ENCODE measurements at regions not wholly inside any gene's neighbourhood (a gene's known extent, or its start where the extent isn't known, plus 50 kb on each side); places are given as distances from the start of the nearest gene placed in this dataset.

GRCh38 chr2:67008155-67008554, 389.0 kb upstream of the ETAA1 start:
- H2AFZ ChIP-seq (ENCODE audit: low read length) = no peak overlapping the region
- TF ChIP-seq EZH2phosphoT487 (IDR thresholded peaks at IDR 0.05; ENCODE audit: low read length) = no peak
- TF ChIP-seq, protein P1, sequence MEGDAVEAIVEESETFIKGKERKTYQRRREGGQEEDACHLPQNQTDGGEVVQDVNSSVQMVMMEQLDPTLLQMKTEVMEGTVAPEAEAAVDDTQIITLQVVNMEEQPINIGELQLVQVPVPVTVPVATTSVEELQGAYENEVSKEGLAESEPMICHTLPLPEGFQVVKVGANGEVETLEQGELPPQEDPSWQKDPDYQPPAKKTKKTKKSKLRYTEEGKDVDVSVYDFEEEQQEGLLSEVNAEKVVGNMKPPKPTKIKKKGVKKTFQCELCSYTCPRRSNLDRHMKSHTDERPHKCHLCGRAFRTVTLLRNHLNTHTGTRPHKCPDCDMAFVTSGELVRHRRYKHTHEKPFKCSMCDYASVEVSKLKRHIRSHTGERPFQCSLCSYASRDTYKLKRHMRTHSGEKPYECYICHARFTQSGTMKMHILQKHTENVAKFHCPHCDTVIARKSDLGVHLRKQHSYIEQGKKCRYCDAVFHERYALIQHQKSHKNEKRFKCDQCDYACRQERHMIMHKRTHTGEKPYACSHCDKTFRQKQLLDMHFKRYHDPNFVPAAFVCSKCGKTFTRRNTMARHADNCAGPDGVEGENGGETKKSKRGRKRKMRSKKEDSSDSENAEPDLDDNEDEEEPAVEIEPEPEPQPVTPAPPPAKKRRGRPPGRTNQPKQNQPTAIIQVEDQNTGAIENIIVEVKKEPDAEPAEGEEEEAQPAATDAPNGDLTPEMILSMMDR (IDR thresholded peaks at IDR 0.05; ENCODE audit: low read length) = no peak
- TF ChIP-seq EZH2 (optimal IDR thresholded peaks at IDR 0.05; ENCODE audit: low read depth, low read length) = no peak
- H3K4me1 ChIP-seq (ENCODE audit: low read length) = no peaks in the 10 kb centered on the region
- H3K4me2 ChIP-seq (ENCODE audit: low read depth, low read length) = no peak overlapping the region
- no peak overlapping the region for H3K9ac ChIP-seq (ENCODE audit: low read length)
- no peaks in the 10 kb centered on the region for H3K9me2 ChIP-seq (replicated peaks; ENCODE audit: insufficient read depth, low read length)
- no peak overlapping the region for H3K4me3 ChIP-seq (ENCODE audit: low read length)
- no peak overlapping the region for H3K27ac ChIP-seq (ENCODE audit: low read length)
- no peaks in the 10 kb centered on the region for H3K9me3 ChIP-seq (replicated peaks; ENCODE audit: insufficient read depth, low read length)
- no peak for DNase-seq
- no peaks in the 10 kb centered on the region for H4K20me1 ChIP-seq (ENCODE audit: insufficient read depth, low read length)
- H3K36me3 ChIP-seq (replicated peaks; ENCODE audit: insufficient read depth, low read length) = no peaks in the 10 kb centered on the region
- H3K27me3 ChIP-seq (replicated peaks; ENCODE audit: insufficient read depth, low read length) = no peaks in the 10 kb centered on the region
- no peaks in the 10 kb centered on the region for H3K79me2 ChIP-seq (ENCODE audit: low read length)
- no peaks in the 10 kb centered on the region for H3F3A ChIP-seq (ENCODE audit: insufficient read depth, low read length)

DNA sequence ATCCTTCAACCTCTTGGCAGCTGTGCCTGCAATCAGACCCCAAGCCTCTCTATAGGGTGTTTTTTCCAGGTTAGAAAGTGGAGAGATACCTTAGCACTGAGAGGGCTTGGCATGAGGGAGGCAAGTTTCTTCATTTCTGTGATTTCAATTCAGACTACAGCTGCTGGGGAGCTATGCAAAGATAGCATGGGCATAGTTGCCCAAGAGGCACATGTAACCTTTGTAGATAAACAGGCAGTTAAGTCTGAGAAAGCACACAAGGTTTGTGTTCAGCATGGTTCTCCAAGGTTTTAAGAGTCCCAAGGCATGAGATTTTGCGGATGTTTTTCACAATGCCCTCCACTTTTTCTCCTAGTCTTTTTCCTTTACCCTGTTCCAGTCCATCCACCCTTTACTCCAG, 385.0 kb upstream of the ETAA1 start:
- no peaks in the 10 kb centered on the region for H3K36me3 ChIP-seq (replicated peaks; ENCODE audit: insufficient read depth, low read length)
- no peak for TF ChIP-seq EZH2phosphoT487 (IDR thresholded peaks at IDR 0.05; ENCODE audit: low read length)
- TF ChIP-seq, protein P1 (IDR thresholded peaks at IDR 0.05; ENCODE audit: low read length) = no peak
- TF ChIP-seq EZH2 (optimal IDR thresholded peaks at IDR 0.05; ENCODE audit: low read depth, low read length) = no peak

GRCh38 chr2:67013821-67014220, 383.3 kb upstream of the ETAA1 start:
- no peak overlapping the region for H3K4me2 ChIP-seq (ENCODE audit: low read depth, low read length)
- no peak for TF ChIP-seq EZH2 (optimal IDR thresholded peaks at IDR 0.05; ENCODE audit: low read depth, low read length)
- no peak for TF ChIP-seq EZH2phosphoT487 (IDR thresholded peaks at IDR 0.05; ENCODE audit: low read length)
- TF ChIP-seq, protein P1 (IDR thresholded peaks at IDR 0.05; ENCODE audit: low read length) = no peak
- H3K9me2 ChIP-seq (replicated peaks; ENCODE audit: insufficient read depth, low read length) = no peaks in the 10 kb centered on the region
- H3K4me3 ChIP-seq (ENCODE audit: low read length) = no peak overlapping the region
- H3K36me3 ChIP-seq (replicated peaks; ENCODE audit: insufficient read depth, low read length) = no peaks in the 10 kb centered on the region
- no peak overlapping the region for H3K9ac ChIP-seq (ENCODE audit: low read length)
- H4K20me1 ChIP-seq (ENCODE audit: insufficient read depth, low read length) = no peaks in the 10 kb centered on the region
- H2AFZ ChIP-seq (ENCODE audit: low read length) = no peak overlapping the region
- H3K9me3 ChIP-seq (replicated peaks; ENCODE audit: insufficient read depth, low read length) = no peaks in the 10 kb centered on the region
- no peak for DNase-seq
- H3K27me3 ChIP-seq (replicated peaks; ENCODE audit: insufficient read depth, low read length) = no peaks in the 10 kb centered on the region
- H3F3A ChIP-seq (ENCODE audit: insufficient read depth, low read length) = no peaks in the 10 kb centered on the region
- no peaks in the 10 kb centered on the region for H3K4me1 ChIP-seq (ENCODE audit: low read length)
- no peak overlapping the region for H3K27ac ChIP-seq (ENCODE audit: low read length)
- no peaks in the 10 kb centered on the region for H3K79me2 ChIP-seq (ENCODE audit: low read length)

More for the DNA sequence above, 385.0 kb upstream of the ETAA1 start:
- Histone ChIP-seq H3K9me2 (replicated peaks; ENCODE audit: insufficient read depth, low read length) (no peaks in the 10 kb centered on the region), H3K79me2 (ENCODE audit: low read length) (no peaks in the 10 kb centered on the region), H3K4me1 (ENCODE audit: low read length) (no peaks in the 10 kb centered on the region), H3K9ac (ENCODE audit: low read length) (no peak overlapping the region), H2AFZ (ENCODE audit: low read length) (no peak overlapping the region), H3F3A (ENCODE audit: insufficient read depth, low read length) (no peaks in the 10 kb centered on the region), H3K27ac (ENCODE audit: low read length) (no peak overlapping the region), H3K27me3 (replicated peaks; ENCODE audit: insufficient read depth, low read length) (no peaks in the 10 kb centered on the region), H4K20me1 (ENCODE audit: insufficient read depth, low read length) (no peaks in the 10 kb centered on the region), H3K9me3 (replicated peaks; ENCODE audit: insufficient read depth, low read length) (no peaks in the 10 kb centered on the region), H3K4me2 (ENCODE audit: low read depth, low read length) (no peak overlapping the region), H3K4me3 (ENCODE audit: low read length) (no peak overlapping the region)
- no peak for DNase-seq

Measured in MM.1S (cell line).